ENCODE measurements at regions not wholly inside any gene's neighbourhood (a gene's known extent, or its start where the extent isn't known, plus 50 kb on each side); places are given as distances from the start of the nearest gene placed in this dataset.

DNA sequence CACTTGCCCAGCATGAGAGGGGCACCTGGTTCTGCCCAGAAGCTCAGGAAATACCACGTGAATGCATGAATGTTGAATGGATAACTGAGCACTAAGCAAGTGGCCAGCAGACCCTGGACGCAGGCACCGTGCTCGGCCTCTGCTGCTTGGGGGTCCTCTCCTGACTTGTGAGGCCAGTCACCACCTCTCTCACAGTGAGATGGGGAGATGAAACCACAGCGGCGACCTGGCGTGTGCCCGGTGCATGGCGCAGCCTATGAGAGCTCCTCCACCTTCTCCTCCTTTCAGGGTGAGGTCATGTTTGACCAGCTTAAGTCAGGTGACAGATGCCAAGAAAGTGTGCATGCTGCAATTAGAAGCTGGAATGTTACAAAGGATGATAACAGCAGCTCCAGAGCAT, 75.5 kb downstream of the HMX1 start:
- DNase-seq (ENCODE audit: low spot score): no peak

GRCh38 chr4:8795140-8795539, 76.5 kb downstream of the HMX1 start:
- no peak for DNase-seq (ENCODE audit: low spot score)

- DNase-seq (ENCODE audit: low spot score): no peak
These were observed 77.1 kb downstream of the HMX1 start for GRCh38 chr4:8794491-8794890.

DNA sequence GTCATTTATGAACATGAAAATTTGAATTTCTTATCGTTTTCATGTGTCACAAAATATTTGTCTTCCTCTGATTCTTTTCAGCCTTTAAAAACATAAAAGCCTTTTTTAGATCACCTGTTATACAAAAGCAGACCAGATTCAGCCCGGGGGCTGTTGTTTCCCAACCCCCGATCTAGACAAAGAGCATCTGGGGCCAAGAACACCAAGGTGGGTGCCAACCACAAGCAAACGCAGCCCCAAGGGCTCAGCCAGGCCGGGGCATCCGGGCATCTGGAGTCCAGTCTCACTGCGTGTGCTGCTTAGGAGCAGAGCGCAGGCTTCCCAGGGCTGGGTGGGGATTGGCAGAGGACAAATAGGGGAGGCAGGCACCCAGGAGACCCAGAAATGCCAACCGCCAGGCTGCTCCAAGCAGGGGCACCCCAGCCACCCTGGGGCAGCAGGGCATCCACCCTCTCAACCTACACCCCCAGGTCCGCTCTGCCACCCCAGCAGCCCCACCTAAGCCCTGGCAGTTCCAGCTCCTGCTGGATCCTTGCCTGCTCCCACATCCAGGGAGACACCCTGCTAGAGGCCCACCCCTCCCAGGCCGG, 78.0 kb downstream of the HMX1 start:
- DNase-seq (ENCODE audit: low spot score): no peak

- DNase-seq (ENCODE audit: low spot score): no peak
These were observed 79.1 kb downstream of the HMX1 start for GRCh38 chr4:8792491-8792890.

DNA sequence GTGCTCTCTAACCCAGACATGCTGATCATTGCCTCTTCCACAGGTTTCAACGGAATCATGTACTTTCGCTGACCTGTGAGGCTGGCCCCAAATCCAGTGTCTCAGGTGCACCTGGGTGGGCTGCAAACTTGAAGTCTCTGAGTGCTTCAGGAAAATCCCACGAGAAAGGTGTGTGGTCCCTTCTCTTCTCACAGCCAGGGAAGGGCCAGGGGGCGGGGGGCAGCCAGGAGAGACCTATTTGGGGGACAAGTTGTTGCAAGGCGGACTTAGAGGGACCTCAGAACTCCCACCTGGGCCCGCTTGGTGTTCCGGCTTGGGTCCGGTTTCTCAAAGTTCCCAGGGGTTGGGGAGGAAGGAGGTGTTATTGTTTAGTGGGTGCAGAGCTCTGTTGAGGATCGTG, 80.0 kb downstream of the HMX1 start:
- DNase-seq (ENCODE audit: low spot score): no peak

DNA sequence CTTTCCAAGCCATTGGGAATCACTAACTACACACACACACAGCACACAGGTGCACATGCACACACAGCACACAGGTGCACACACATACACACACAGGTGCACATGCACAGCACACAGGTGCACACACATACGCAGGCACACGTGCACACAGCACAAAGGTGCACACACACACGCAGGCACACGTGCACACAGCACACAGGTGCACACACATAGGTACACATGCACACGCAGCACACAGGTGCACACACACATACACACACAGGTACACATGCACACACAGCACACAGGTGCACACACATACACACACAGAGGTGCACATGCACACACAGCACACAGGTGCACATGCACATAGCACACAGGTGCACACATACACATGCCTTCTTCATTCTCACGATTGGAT, 80.9 kb downstream of the HMX1 start:
- DNase-seq (ENCODE audit: low spot score): no peak

DNA sequence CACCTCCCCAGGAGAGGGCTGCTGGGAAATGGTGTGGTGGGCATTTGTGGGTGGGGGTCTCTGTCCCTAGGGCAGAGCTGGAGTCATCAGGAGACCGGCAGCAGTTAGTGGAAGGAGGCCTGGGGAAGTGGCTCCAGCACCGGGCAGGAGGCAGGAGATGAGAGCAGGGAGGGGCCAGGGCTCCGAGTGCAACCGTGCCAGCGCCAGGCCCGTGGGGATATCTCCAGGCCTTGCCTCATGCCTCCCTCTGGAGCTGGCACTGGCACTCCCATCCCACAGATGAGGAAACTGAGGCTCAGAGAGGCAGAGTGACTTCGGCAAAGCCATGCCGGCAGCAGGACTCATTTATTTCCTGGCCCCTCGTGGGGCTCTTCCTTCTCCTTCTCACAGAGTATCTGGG, 83.5 kb downstream of the HMX1 start:
- DNase-seq (ENCODE audit: low spot score): no peak

DNA sequence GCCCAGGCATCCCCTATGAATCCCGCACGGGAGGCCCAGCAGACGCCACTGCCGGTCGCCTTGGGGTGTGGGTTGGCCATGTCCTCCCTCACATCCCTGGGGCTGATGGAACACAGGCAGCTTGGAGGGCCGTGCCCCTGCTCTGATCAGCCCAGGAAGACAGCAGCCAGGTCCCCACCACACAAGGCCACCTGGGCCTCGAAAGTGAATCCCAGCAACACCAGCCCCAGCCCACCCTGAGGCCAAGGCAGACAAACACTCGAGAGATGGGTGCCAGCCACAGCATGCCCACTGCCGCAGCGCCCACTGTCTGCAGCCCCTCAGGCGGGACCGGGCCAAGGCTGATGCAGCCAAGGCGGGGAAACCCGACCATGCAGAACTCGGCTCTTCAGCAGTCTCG, 85.5 kb downstream of the HMX1 start:
- DNase-seq (ENCODE audit: low spot score): no peak

GRCh38 chr4:8785656-8786142, 85.9 kb downstream of the HMX1 start:
- DNase-seq (ENCODE audit: low spot score): no peak

GRCh38 chr4:8783736-8784135, 87.9 kb downstream of the HMX1 start:
- no peak for DNase-seq (ENCODE audit: low spot score)

DNA sequence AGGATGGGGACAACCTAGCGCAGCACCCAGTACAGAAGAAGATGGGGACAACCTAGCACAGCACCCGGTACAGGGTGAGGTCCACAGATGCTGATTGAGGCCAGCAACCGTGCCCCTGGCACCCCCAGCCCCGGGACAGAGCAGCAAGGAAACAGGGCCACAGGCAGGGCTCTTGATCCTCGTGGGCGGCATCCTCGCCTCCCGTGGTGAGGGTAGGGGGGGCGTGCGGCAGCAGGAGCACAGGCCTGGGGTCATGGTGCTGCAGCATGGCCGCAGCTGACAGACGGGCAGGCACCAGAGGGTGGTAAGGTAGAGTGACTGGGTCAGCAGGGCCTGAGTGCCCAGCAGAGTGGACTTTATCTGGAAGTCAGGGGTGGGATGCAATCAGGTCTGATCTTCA, 89.5 kb downstream of the HMX1 start:
- no peak for DNase-seq (ENCODE audit: low spot score)

DNA sequence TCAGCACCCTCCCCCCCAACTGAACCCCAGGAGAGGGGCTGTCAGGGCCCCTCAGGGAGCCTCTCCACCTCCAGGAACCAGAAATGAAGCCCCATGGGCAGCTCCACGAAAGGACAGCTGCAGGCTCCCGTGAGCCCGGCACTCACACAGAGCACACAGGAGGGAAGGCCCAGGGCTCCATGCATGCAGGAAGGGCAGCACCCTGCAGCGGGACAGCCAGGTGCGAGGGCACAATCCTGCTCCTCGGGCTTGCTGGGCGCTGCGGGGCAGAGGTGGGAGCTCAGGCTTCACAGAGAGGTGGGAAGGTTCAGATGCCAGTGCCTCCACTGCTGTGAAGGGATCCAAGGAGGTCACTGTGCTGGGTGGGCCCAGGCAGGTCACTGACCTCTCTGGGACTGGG, 90.0 kb downstream of the HMX1 start:
- DNase-seq (ENCODE audit: low spot score): no peak

- no peak for DNase-seq (ENCODE audit: low spot score)
These were observed 90.9 kb downstream of the HMX1 start for GRCh38 chr4:8780596-8781368.

GRCh38 chr4:8780086-8780485, 91.6 kb downstream of the HMX1 start:
- DNase-seq (ENCODE audit: low spot score): no peak

- peak; percentile 18 for DNase-seq (ENCODE audit: low spot score)
These were observed 92.1 kb downstream of the HMX1 start for GRCh38 chr4:8779490-8779932.

GRCh38 chr4:8778760-8779159, 92.9 kb downstream of the HMX1 start:
- DNase-seq (ENCODE audit: low spot score): no peak

- DNase-seq (ENCODE audit: low spot score): no peak
These were observed 93.3 kb downstream of the HMX1 start for GRCh38 chr4:8778291-8778690.

DNA sequence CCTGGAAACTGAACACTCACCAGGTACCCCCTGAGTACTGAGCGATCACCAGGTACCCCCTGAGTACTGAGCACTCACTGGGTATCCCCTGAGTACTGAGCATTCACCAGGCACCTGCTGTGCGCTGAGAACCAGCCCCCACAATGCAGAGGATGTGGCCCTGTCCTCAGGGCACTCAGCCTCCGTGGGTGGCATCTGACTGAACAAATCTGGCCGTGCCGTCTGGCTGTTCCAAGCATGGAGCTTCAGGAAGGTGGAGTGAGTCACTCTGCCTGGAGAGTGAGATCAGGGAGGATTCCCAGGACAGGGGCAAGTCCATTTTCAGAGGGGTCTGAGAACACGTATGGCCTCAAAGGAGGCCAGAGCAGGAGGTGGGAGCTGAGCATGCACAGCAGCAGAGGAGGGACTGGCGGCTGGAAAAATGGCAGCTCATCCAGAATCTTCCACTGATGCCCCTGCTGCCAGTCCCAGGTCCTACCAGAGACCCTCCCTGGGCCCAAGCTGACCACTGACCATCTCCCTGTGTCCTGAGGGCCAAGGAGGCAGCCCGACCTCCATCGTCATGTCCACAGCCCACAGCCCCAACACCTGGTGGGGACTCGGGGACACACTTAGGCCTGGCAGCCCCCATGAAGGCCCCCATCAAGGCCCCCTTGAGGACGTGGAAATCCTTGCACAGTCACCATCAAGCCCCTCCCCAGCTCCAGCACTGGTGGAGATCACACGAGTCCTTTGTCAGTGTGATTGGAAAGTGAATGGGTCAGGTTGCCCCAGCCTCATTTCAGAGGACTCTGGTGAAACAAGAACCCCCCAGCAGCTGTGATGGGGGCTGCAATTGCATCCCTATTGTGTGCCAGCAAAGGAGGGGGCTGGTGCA, 94.1 kb downstream of the HMX1 start:
- DNase-seq (ENCODE audit: low spot score): no peak

DNA sequence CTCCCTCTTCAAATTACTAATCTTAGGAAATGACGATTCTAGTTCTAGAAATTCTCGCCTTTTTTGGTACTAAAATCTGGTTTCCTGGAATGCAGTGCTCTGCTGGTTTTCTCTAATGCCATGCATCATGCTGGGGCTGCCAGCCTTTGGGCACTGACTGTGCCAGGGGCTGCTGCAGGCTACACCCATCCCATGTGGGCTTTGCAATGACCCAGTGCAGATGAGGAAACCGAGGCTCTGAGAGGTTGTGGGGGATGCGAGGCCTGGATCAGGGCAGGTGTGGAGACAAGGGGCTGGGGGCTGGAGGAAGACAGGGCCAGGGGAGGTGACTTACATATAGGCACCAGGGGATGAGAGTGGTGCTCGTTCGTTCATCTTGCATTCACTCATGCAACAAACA, 95.3 kb downstream of the HMX1 start:
- no peak for DNase-seq (ENCODE audit: low spot score)

- no peak for DNase-seq (ENCODE audit: low spot score)
These were observed 95.8 kb downstream of the HMX1 start for GRCh38 chr4:8775751-8776355.

GRCh38 chr4:8775121-8775520, 96.5 kb downstream of the HMX1 start:
- no peak for DNase-seq (ENCODE audit: low spot score)
